Muscle layer of duodenum (tissue), 2 donors: ENCODE measurements at regions not wholly inside any gene's neighbourhood (a gene's known extent, or its start where the extent isn't known, plus 50 kb on each side); places are given as distances from the start of the nearest gene placed in this dataset.
A peak's percentile ranks its signal among the peaks of the same experiment; 100 is the strongest.

Experiments used
- H3K27ac ChIP-seq: one replicate; pipeline ENCODE4 v1.7.0; 2013; ENCODE audit warnings: mild to moderate bottlenecking, low read length
- H3K27me3 ChIP-seq: one replicate; pipeline ENCODE4 v1.7.0; 2013; ENCODE audit warnings: low read depth, mild to moderate bottlenecking, control low read depth, low read length
- H3K36me3 ChIP-seq, 2 donors: one replicate each; pipeline ENCODE4 v1.7.0; 2013; ENCODE audit warnings: low read length in 2 of 2, control low read depth in 1 of 2, mild to moderate bottlenecking in 1 of 2; ENCODE audit not compliant: insufficient read depth in 2 of 2, control insufficient read depth in 1 of 2
- H3K4me1 ChIP-seq, 2 donors: one replicate each; pipeline ENCODE4 v1.7.0; 2013; ENCODE audit warnings: low read length in 2 of 2, mild to moderate bottlenecking in 2 of 2, control low read depth in 1 of 2, moderate library complexity in 1 of 2; ENCODE audit not compliant: insufficient read depth in 2 of 2, control insufficient read depth in 1 of 2
- H3K4me3 ChIP-seq, 2 donors: one replicate each; pipeline ENCODE4 v1.7.0; 2013; ENCODE audit warnings: low read length in 2 of 2, low read depth in 1 of 2, mild to moderate bottlenecking in 1 of 2
- H3K9me3 ChIP-seq, 2 donors: one replicate each; pipeline ENCODE4 v1.7.0; 2013; ENCODE audit warnings: low read length in 2 of 2, control low read depth in 1 of 2, mild to moderate bottlenecking in 1 of 2; ENCODE audit not compliant: control insufficient read depth in 1 of 2
- donor health status: healthy.

- Histone ChIP-seq H3K36me3 (no peaks in the 10 kb centered on the region), H3K4me1 (no peaks in the 10 kb centered on the region), H3K27me3 (no peaks in the 10 kb centered on the region), H3K4me3 (no peak overlapping the region), H3K27ac (no peak overlapping the region), H3K9me3 (no peaks in the 10 kb centered on the region)
These were observed 102.1 kb upstream of the RASGEF1B start for GRCh38 chr4:81573840-81574239.

GRCh38 chr4:81572402-81572801, 100.7 kb upstream of the RASGEF1B start:
- Histone ChIP-seq H3K4me1 (no peaks in the 10 kb centered on the region), H3K4me3 (no peak overlapping the region), H3K27me3 (no peaks in the 10 kb centered on the region), H3K27ac (no peak overlapping the region), H3K36me3 (no peaks in the 10 kb centered on the region), H3K9me3 (no peaks in the 10 kb centered on the region)

GRCh38 chr4:81571105-81571504, 99.4 kb upstream of the RASGEF1B start:
- no peaks in the 10 kb centered on the region for H3K9me3 ChIP-seq
- no peak overlapping the region for H3K27ac ChIP-seq
- H3K4me1 ChIP-seq, result peaks cover under 1 to 3% of the 10 kb centered on the region in 2 donors
- no peak overlapping the region for H3K4me3 ChIP-seq
- H3K27me3 ChIP-seq, result no peaks in the 10 kb centered on the region
- H3K36me3 ChIP-seq, result no peaks in the 10 kb centered on the region

GRCh38 chr4:81566161-81566591, 94.5 kb upstream of the RASGEF1B start:
- H3K4me1 ChIP-seq, result peaks cover 6 to 12% of the 10 kb centered on the region in 2 donors
- H3K27me3 ChIP-seq, result no peaks in the 10 kb centered on the region
- peak overlapping the region; percentile 45 to 47 for H3K4me3 ChIP-seq
- no peaks in the 10 kb centered on the region for H3K9me3 ChIP-seq
- H3K36me3 ChIP-seq, result no peaks in the 10 kb centered on the region
- peak overlapping the region; percentile 78 for H3K27ac ChIP-seq

GRCh38 chr4:81565142-81565870, 93.6 kb upstream of the RASGEF1B start:
- Histone ChIP-seq H3K9me3 (no peaks in the 10 kb centered on the region), H3K27me3 (no peaks in the 10 kb centered on the region), H3K27ac (peak overlapping the region; percentile 78), H3K4me1 (peaks cover 6 to 12% of the 10 kb centered on the region in 2 donors), H3K4me3 (peak overlapping the region; percentile 45 to 47), H3K36me3 (no peaks in the 10 kb centered on the region)

- peaks cover 6 to 12% of the 10 kb centered on the region in 2 donors for H3K4me1 ChIP-seq
- H3K36me3 ChIP-seq, result no peaks in the 10 kb centered on the region
- H3K27me3 ChIP-seq, result no peaks in the 10 kb centered on the region
- no peaks in the 10 kb centered on the region for H3K9me3 ChIP-seq
- no peak overlapping the region for H3K27ac ChIP-seq
- H3K4me3 ChIP-seq, result no peak overlapping the region
These were observed 92.3 kb upstream of the RASGEF1B start for GRCh38 chr4:81564025-81564424.

- Histone ChIP-seq H3K27ac (no peak overlapping the region), H3K4me1 (peaks cover 6 to 12% of the 10 kb centered on the region in 2 donors)
These were observed 90.4 kb upstream of the RASGEF1B start for GRCh38 chr4:81562093-81562492.

GRCh38 chr4:81557306-81557705, 85.6 kb upstream of the RASGEF1B start:
- peaks cover 0 to 3% of the 10 kb centered on the region in 2 donors for H3K4me1 ChIP-seq
- no peaks in the 10 kb centered on the region for H3K9me3 ChIP-seq
- H3K27ac ChIP-seq, result no peak overlapping the region
- H3K36me3 ChIP-seq, result no peaks in the 10 kb centered on the region
- no peak overlapping the region for H3K4me3 ChIP-seq
- H3K27me3 ChIP-seq, result no peaks in the 10 kb centered on the region

More at GRCh38 chr4:81562093-81562492, 90.4 kb upstream of the RASGEF1B start:
- no peaks in the 10 kb centered on the region for H3K27me3 ChIP-seq
- no peaks in the 10 kb centered on the region for H3K36me3 ChIP-seq
- H3K9me3 ChIP-seq, result no peaks in the 10 kb centered on the region
- no peak overlapping the region for H3K4me3 ChIP-seq

- Histone ChIP-seq H3K4me1 (peaks cover 0 to 10% of the 10 kb centered on the region in 2 donors), H3K27ac (no peak overlapping the region), H3K36me3 (no peaks in the 10 kb centered on the region), H3K4me3 (no peak overlapping the region), H3K9me3 (no peaks in the 10 kb centered on the region), H3K27me3 (no peaks in the 10 kb centered on the region)
These were observed 83.8 kb upstream of the RASGEF1B start for GRCh38 chr4:81555489-81555888.

- H3K4me3 ChIP-seq, result no peak overlapping the region
- H3K9me3 ChIP-seq, result no peaks in the 10 kb centered on the region
- no peaks in the 10 kb centered on the region for H3K36me3 ChIP-seq
- no peaks in the 10 kb centered on the region for H3K27me3 ChIP-seq
- H3K4me1 ChIP-seq, result peaks cover 0 to 15% of the 10 kb centered on the region in 2 donors
- H3K27ac ChIP-seq, result no peak overlapping the region
These were observed 80.4 kb upstream of the RASGEF1B start for GRCh38 chr4:81552086-81552485.

- Histone ChIP-seq H3K27me3 (no peaks in the 10 kb centered on the region), H3K36me3 (no peaks in the 10 kb centered on the region), H3K9me3 (no peaks in the 10 kb centered on the region), H3K27ac (no peak overlapping the region), H3K4me3 (no peak overlapping the region), H3K4me1 (peaks cover 0 to 15% of the 10 kb centered on the region in 2 donors)
These were observed 78.7 kb upstream of the RASGEF1B start for GRCh38 chr4:81550388-81550859.

GRCh38 chr4:81549984-81550383, 78.3 kb upstream of the RASGEF1B start:
- no peaks in the 10 kb centered on the region for H3K27me3 ChIP-seq
- H3K27ac ChIP-seq, result no peak overlapping the region
- H3K4me1 ChIP-seq, result peaks cover 0 to 15% of the 10 kb centered on the region in 2 donors
- H3K36me3 ChIP-seq, result no peaks in the 10 kb centered on the region
- no peaks in the 10 kb centered on the region for H3K9me3 ChIP-seq
- no peak overlapping the region for H3K4me3 ChIP-seq
